ENCODE measurements at regions not wholly inside any gene's neighbourhood (a gene's known extent, or its start where the extent isn't known, plus 50 kb on each side); places are given as distances from the start of the nearest gene placed in this dataset.
A peak's percentile ranks its signal among the peaks of the same experiment; 100 is the strongest.

DNA sequence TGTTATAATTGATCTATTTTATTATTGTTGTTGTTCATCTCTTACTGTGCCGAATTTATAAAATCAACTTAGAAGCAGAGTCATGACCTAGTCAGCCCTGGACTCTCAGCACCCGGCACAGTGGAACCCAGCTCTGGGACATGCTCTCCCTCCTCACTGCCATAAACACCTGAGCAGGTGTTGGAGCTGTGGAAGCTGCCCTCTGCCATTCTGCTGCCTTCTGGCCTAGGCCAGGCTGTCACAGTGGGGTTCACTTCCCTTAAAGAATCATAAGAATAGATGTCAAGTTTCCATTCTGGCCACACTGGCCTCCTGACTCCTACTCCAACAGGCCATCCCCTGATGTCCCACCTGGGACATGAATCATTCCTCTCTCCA, 192.2 kb downstream of the ZFP36L2 start:
- DNase-seq (ENCODE audit: low spot score): no peak

DNA sequence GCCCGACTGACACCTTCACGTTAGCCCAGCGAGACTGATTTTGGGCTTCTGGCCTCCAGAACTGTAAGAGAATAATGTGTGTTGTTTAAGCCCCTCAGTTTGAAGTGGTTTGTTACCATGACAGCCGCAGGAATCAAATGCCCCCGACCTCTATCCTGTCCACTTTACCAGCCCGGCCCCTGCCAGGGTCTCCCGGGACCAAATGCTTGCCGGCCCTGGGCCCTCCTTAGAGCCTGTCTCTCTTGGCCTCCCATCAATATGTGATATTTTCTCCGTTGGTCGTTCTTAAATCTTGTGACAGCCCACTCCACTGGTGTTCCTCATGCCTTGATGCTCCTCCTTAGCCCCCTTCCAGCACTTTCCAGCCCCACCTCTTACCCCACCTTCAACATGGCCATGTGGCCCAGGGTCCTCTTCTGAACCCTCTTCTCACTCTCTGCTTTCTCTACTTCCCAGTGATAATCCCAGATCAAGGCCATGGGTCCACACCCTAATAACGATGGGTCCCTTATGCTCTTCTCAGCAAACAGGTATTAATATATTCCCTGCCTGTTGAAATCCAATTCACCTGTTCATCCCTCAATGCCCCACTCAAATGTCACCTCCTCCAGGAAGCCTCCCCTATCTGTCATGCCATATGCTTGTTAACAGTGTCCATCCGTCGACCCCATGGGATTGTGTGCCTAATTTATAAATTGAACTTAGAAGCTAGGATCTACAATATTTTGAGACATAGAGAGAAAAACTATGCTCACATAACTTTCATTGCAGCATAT, 192.8 kb downstream of the ZFP36L2 start:
- no peak for DNase-seq (ENCODE audit: low spot score)

DNA sequence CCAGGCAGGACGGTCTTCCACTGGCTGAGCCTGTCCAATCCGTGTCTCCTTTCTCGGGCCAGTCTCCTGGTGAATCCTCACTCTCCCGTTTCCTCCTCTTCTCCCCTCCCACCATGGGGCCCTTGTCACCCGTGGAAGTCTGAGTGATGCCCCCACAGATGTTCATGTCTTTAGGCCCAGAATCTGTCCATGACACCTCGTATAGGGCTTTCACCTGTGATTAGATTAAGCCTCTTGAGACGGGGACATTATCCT, 193.5 kb downstream of the ZFP36L2 start:
- no peak for DNase-seq (ENCODE audit: low spot score)

DNA sequence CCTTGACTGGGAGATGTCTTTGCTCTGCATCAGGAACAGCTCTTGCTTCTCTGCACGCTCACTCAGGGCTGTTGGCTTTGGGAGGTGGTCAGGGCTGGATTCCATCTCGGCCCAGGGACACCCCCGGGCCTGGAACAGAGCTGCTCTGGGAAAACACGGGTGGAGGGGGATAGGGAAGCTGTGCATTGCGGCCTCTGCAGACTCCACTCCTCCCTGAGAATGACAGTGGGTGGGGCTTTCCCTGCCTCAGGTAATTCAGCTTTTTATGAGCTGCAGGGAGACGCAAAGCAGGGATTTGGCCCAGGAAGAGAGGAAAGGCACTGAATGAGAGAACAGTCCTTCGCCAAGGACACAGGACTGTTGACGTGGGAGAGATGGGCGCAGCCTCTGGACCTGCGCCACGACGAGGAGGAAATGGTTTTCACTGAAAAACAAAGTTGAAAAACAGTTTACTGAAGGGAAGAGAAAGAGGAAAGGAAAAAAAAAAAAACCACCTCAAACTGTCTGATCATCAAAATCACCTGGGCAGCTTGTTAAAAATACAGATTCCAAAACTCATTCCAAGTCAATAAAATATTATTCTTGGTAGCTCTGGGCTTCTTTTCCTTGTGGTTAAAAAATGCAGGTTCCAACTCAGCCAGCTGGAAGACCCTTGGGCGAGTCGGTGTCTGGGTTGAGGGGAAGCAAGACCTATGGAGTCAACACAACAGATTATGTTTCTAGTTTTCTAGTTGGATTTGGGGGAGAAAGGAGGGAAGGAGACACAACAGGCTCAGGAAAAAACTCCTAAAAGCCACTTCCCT, 194.0 kb downstream of the ZFP36L2 start:
- DNase-seq (ENCODE audit: low spot score): no peak

DNA sequence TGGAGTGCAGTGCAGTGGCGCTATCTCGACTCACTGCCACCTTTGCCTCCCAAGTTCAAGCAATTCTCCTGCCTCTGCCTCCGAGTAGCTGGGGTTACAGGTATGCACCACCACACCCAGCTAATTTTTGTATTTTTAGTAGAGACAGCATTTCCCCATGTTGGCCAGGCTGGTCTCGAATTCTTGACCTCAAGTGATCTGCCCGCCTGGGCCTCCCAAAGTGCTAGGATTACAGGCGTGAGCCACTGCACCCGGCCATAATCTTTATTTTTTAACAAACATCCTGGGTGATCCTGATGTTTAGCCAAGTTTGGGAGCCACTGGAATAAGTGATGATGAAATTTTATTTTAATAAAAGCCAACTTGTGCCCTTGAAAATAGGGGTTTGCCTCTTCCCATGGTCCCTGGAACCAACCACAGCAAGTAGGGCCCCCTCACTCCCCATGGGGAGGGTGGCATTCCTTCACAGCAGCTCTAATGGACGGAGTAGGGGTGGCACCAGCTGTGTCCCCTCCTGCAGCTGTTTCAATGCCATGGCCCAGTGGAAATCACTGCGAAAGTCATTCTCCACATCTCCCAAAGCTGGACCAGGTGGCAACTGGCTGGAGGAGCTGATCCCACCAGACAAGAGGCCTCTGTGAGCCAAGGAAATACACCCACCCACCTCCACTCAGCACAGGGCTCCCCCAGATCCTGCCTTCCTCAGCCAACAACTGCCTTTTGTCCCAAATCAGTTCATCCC, 194.8 kb downstream of the ZFP36L2 start:
- DNase-seq (ENCODE audit: low spot score): no peak

DNA sequence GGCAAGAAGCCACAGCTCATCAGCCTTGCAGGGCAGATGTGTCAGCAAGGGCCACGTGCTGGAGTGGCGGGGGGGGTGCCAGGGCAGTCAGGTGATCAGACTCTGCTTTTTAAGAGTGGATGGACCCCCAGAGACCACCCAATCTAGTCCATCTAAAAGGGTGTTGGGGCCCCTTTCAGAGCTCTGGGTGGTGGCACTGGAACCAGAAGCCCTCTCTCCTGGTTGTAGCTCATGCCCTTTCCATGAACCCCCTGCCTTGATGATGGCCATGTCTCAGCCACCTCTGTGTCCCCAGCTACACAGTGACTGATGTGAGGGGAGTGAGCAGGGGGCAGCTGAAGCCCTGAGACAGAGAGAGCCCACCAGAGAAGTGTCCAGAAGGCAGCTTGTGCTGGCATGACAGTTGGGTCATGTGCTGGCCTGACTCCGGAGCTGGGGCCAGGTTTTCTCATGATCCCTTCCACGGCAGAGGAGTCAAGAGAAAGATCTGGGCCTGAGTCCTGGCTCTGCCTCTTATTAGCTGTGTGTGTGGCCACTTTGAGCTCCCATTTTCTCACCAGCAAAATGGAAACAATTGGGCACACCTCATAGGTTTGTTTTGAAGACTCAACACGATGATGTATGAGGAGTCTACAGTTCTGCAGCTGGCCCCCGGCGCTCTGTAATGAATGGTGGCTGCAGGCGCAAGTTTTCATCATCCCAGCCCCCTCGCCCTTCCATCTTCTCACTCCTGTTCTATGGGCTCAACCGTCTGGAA, 195.7 kb downstream of the ZFP36L2 start:
- no peak for DNase-seq (ENCODE audit: low spot score)

DNA sequence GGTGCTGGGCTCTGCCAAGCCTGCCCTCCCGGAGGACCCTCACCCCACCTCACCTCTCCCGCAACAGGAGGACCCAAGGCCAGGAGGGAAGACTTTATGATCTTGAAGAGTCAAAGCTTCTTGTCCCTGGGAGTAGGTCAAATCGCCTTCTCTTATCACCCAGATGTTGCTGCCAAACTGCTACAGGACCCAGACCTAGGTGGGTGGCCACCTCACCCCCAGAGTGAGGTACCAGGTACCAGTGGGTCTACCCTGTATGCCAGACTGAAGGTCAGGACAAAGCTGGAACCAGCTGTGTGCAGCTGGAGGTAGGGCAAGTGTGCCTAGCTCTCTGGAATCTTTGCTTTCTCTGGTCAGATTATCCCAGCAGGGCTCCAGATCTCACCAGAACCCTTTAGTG, 197.2 kb downstream of the ZFP36L2 start:
- DNase-seq (ENCODE audit: low spot score): no peak

DNA sequence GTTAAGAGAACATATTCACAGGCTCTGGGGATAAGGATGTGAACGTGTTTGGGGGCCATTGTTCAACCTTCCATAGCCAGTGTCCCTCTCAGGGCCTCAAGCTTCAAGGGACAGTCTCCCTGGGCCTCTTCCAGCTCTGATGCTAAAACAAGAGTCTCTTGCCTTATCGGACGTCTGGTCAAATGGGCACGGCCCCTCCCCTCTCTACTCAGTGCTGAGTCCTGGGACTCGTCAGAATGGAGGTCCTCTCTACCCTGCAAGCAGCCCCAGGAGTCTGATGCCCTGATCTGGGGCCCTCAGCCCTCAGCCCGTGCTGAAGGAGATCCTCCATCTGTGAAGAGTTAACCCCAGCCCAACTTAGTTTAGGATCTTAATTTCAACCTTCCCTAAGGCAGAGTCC, 198.2 kb downstream of the ZFP36L2 start:
- no peak for DNase-seq (ENCODE audit: low spot score)

DNA sequence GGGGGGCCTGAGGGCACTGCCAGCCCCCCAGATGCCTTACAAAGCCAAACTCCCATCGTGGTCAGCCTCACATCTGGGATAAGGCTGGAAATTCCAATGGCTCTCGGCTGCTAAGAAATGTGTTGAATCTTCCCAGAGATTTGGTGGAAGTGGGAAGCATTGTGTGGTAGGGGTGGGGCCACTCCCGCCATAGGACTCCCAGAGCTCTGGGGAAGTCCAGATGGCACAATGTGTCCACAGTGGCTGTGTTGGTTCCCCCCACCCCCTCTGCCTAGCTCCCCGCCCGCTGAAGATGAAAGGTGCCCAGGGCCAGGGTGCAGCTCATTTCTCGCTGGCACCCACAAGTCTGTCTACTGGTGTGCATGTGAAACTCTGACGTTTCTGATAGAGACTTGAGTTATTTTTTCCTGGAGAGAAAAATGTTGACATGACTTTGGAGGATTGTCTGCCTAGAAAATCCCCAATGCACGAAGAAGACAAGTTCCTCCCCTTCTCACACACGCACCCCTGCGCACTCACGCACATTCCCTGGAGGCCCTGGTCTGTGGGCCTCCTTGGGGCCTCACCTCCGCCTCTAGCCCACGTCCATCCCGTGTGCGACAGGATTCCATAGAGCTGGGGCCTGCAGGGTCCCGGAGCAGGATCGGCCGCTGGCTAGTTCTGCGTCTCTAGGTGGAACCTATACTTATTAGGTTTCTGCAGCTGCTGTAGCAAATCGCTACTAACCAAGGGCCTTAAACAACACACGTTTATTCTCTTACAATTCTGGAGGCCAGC, 199.1 kb downstream of the ZFP36L2 start:
- no peak for DNase-seq (ENCODE audit: low spot score)

DNA sequence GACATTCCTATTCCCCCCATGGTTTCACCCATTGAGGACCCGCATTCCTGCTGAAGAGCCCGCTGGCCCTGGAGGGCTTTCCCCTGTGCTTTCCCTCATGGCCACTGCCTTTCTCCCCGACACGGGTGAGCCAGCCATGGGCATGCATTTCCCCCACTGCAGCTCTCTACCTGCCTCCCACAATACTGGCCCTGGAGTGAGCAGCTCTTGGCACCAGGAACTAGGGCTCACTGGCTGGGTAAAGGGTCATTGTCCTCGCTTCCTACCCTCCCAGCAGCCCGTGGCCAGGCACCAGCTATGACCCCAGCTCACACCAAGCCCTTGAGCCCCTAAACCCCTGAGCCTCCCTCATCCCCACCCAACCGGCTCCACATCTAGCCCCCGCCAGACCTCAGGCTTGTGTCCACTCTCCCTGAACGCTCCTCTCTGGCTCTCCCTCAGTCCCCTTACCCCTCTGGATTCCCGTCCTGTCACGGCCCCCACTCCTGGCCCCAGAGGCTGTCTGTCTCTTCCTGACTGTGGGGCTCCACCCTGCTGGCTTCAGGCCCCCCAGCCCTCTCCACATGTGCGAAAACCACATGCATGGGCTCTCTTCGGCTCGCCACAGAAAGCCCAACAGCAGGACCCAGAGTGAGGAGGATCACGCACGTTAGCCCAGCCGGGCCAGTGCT, 199.8 kb downstream of the ZFP36L2 start:
- no peak for DNase-seq (ENCODE audit: low spot score)

DNA sequence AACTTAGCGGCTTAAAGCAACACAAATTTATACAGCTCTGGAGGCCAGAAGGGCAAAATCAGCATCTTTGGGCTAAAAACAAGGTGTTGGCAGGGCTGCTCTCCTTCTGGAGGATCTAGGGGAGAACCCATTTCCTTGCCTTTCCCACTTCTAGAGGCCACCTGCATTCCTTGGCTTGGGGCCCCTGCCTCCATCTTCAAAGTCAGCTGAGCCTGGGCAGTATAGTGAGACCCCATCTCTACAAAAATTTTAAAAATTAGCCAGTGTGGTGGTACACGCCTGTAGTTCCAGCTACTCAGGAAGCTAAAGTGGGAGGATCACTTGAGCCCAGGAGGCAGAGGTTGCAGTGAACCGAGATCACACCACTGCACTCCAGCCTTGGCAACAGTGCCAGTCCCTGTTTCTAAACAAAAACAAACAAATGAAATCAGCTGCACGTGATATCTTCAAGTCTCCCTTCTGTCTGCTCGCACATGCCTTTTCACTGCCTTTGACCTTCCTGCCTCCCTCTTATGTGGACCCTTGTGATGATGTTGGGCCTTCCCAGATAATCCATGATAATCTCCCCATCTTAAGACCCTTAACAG, 200.6 kb downstream of the ZFP36L2 start:
- DNase-seq (ENCODE audit: low spot score): no peak

DNA sequence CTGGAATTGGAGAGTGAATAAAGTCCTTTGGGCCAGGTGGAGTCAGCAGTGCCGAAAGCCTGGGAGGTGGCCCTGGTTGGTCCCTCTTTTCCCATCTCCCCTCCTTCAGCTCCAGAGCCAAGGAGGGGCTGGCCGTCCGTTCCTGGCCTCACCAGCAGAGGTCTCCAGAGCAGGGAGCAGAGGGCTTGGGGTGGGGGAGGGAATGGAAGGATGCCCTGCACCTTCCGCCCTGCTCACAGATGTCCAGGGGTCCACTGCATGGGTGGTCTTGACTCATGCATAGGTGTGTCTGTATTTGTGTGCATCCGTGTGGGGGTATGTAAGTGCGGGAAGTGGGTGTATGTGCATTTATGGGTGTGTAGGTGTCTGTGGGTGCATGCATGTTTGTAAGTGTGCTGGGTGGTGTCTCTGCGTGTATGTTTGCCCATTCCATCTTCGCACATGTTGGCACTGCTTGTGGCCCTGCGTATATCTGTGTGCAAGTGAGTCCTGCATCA, 201.8 kb downstream of the ZFP36L2 start:
- peak; percentile 81 for DNase-seq (ENCODE audit: low spot score)

DNA sequence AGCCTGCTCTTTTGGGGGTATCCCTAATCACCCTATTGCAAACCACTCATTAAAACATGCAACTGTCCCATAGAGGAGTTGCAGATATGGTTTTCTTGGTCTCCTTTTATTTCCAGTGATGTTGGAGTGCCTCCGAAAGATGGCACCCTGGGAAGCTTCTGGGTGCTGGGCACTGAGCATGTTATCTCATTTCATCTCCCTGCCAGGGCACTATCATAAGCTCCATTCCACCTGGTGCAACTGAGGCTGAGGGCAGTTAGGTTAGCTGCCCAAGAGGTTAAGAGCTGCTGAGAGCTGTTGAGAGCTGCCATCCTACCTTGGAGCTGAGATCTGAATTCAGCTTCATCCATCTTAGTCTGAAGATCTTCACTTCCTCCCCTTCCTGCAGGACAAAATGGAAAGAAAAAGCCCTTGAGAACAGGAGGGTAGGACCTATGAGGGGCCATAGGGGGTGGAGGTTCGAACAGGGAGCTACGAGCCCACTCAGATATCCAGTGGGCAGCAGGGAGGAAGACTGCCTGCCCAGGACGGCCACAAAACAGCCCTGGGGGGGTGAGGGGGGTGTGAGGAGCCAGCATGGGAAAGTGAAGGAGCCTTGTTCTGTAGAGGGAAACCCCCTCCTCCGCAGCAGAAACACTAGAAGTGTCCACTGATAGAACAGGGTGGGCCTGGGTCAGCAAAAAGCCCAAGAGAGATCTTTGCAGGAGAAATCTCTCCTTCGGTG, 202.5 kb downstream of the ZFP36L2 start:
- no peak for DNase-seq (ENCODE audit: low spot score)

DNA sequence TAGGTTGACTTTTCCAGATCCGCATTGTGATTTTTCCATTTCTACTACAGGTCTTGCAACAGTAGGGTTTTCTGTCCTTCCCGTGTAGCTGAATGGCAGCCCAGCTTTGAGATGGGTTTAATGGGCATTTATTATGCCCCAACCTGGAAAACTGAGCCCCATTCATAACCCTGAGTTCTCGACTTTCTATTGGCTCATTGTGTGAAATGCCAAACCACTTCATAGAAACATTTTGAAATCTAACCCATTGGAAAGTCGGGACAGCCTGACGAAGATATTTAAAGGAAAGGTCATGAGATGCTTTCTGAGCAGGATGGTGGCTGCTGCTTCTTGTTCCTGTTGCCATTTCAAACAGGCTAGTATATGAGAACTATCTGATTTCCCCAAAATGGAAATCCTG, 203.5 kb downstream of the ZFP36L2 start:
- no peak for DNase-seq (ENCODE audit: low spot score)

DNA sequence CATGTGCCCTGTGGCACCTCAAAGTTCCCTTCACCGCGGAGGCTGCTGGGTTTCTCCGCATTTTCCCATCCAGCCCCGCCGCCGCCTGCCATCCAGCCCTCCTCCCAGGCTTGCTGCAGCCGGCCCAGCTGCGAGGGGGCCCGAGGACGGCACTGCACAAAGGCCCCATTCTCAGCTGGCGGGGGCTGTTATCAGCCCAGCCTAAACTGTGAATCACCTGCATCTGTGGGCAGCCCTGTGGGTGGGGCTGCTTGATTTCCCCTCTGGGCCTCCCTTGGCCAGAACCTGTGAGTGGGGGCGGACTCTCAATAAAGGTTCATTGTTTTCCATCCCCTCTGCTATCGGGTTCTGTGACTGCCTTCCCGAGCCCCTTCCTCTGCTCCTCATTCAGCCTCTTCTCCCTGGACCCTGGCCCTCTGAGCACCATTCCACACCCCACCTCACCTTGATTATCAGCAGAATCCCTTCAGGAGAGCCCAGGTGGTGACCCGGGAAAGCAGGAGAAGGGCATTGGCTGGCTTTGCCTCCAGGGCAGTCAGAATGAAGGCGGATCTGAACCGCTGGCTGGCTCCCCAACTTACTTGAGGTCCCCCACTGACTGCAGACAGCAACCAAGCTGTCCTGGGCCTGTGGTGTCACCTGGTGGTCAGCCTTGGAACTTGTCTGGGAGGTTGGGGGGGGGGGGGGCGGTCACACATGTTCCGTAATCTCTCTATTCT, 204.5 kb downstream of the ZFP36L2 start:
- no peak for DNase-seq (ENCODE audit: low spot score)

DNA sequence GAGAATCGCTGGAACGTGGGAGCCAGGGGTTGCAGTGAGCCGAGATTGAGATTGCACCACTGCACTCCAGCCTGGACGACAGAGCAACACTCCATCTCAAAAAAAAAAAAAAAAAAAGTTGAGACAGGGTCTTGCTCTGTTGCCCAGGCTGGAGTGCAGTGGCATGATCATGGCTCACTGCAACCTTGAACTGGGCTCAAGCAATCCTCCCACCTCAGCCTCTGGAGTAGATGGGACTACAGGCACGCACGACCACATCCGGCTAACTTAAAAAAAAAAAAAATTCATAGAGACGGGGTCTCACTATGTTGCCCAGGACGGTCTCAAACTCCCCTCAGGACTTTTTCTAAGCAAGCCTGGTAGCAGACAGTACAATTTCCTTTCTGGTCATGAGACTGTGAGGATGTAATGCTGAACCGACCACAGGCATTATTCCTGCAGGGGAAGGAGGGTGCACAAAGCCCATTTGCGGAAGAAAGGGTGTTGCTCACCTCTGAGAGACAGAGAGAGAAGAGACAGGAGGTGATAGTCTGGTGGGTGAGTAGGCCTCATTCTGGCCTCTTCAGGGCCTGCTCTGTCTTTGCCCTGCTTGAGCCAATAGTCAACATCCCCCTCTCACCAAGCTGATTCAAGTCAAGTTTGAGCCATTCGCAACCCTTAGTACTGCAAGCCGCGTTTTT, 205.3 kb downstream of the ZFP36L2 start:
- DNase-seq (ENCODE audit: low spot score): no peak

DNA sequence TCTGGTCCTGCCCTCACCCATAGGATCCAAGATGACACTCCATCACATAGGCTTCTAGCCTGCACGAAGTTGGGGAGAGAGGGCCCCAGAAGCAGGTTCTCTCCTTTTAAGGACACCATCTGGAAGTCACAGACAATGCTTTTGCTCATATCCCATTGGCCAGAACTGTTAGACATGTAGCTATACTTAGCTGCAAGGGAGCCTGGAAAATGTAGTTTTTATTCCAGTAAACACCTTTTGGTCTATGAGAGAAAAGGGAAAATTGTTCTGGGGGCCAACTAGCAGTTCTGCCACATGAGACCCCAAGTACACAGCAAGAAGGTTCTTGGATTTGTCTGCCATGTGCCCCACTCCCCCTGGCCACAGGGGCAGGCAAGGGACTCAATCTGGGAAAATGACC, 206.1 kb downstream of the ZFP36L2 start:
- no peak for DNase-seq (ENCODE audit: low spot score)

DNA sequence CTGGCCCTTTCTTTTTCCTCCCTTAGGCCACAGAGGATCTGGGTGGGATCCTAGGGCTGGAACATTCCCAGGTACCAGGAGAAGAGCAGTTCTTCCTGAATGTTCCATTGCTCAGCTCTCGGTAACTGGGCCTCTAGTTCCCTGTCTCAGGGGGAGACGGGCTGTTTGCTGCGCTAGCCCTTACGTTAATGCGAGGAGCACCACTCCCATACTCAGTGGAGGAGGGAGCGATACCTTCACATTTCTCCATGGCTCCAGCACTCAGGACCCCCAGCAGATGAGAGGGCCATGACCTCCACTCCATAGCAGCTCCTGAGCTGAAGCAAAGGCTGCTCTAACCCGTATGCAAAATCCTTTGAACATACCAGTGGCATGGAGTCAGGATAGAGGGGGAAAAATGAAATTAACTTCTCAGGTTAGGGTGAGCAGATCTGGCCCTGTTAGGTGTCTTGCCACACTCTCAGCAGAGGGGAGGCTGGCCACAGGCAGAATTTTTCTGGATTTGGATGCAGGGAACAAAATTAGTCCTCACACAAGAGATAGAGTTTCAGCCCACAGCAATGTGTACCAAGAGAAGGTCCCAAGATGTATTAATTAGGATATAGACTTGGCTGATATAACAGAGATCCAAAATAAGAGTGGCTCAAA, 206.7 kb downstream of the ZFP36L2 start:
- DNase-seq (ENCODE audit: low spot score): no peak

Measured in AG08396 (cell line).